NCI-H748 (cell line): ENCODE measurements at regions not wholly inside any gene's neighbourhood (a gene's known extent, or its start where the extent isn't known, plus 50 kb on each side); places are given as distances from the start of the nearest gene placed in this dataset.
"Not testable (repeated sequence)": the region's sequence is repeated elsewhere in the genome, so short reads cannot be mapped to it uniquely, and the experiment has no call there.

ENCODE experiments used
- DNase-seq: peaks from one replicate; lab custom pipeline; 2025; ENCODE audit not compliant: unreplicated experiment; lab: John Stamatoyannopoulos, UW

DNA sequence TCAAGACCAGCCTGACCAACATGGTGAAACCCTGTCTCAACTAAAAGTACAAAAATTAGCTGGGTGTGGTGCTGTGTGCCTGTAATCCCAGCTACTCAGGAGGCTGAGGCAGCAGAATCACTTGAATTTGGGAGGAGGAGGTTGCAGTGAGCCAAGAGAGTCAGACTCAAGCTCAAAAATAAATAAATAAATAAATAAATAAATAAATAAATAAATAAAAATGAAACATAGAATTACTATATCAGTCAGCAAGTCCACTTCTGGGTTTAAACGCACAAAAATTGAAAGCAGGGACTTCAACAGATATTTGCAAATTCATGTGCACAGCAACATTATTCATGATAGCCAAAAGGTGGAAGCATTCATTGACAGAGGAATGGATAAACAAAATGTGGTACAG lies 875.2 kb upstream of the ALG10B start:
- DNase-seq, result not testable (repeated sequence)

DNA sequence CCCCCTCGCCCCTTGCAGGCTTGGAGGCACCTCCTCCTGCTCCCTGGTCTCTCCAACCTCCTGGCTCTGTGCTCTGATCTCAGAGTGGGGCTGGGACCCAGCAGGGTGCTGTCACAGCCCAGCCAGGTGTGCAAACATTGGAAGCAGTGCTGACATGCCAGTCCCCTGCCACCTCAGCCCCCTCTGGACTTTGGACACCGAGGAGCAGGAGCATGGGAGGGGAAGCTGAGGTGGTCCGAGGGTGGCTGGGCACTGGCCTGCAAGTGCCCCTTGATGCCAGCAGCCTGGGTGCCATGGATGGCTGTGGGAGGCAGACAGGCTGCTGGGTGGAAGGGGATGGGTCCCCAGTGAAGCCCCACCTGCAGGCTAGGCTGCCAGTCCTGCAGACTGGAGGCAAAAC lies 860.9 kb upstream of the ALG10B start:
- DNase-seq, result peak; percentile 14

DNA sequence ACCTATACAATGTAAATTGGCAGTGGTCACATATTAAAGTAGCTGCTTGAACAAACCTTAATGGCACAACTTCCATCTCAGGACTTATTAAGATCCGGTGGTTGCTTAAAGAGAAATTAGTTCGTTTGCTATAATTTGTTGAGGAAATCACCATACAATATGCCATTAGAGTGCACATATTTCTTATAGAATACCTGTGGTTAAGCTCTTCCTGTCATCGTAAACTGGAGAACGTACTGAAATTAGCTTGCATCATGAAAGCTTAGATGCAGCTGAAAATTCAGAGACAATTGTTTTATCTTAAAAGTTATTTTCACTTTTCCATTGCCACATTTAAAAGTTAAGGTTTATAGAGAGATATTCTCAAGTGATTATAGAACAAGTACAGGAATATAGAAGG lies 818.6 kb upstream of the ALG10B start:
- DNase-seq, result not testable (repeated sequence)

DNA sequence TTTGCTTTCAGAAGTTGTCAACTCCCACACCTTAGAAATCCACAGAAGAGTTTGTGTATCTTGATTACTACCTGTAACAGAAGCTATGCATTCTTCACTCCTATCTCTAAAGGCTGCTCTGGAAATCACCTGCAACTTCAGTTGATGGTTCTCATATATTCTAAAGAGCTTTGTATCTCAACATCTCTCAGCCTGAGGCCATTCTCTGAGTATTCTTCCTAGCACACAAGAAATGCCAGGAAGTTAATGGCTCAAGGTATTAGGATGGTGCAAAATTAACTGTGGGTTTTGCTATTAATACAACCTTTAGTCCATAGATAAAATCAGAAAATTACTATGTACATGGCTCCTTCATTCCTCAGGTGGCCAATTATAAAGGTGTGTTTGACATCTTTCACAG lies 806.3 kb upstream of the ALG10B start:
- DNase-seq, result not testable (repeated sequence)

GRCh38 chr12:37540581-37540980 lies 776.0 kb upstream of the ALG10B start:
- DNase-seq, result not testable (repeated sequence)

- no peak for DNase-seq
Observed at GRCh38 chr12:37541356-37541755, 775.2 kb upstream of the ALG10B start.

GRCh38 chr12:37543131-37543965 lies 773.2 kb upstream of the ALG10B start:
- DNase-seq, result peak; percentile 96

- DNase-seq, result no peak
Observed at GRCh38 chr12:37543966-37544668, 772.5 kb upstream of the ALG10B start.

- DNase-seq, result not testable (repeated sequence)
Observed at GRCh38 chr12:37544669-37545330, 771.8 kb upstream of the ALG10B start.

DNA sequence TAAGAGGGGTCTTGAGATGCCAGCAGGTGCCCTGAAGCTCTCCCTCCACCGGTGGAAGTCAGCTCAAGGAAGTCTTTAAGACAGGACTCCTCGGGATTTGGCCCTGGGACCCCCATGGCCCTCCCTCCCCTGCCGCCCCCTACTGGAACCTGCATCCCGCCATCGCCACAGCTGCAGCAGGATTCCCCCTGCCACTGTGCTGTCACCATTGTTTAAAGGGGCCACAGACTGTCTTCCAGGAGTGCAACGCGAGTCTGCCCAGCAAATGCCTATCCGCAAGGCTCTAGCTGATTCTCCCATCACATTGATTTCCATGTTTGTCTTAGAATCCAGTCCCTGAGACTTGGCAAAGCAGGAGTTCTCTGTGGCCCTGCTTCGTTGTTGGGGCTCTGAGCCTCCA lies 770.8 kb upstream of the ALG10B start:
- DNase-seq, result no peak

- DNase-seq, result no peak
Observed at GRCh38 chr12:37546206-37546605, 770.4 kb upstream of the ALG10B start.

DNA sequence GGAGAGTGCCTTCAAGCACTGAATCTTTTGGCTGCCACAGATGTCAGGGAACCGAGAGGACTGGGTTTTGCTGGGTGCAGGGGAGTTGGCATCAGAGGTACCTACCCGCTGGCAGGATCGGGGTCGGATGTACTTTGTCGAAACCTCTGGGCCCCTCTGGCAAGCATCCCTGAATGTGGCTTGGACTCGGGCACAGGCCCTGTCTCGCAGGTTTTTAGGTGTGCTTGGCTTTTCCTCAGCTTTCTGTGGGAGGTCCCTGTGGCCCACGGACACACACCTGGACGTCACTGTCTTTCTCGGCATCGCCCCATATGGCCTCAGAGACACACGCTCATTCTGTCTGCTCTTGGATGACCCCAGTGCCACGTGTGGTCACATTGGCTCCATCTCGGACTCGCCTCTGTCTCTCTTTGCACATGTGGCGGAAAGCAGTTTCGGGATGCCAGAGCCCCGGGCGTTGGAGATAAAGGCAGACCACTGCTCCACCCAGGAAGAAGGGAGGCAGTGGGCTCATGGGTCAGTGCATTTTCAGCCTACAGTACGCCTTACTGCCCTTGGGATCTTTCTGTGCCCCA lies 769.6 kb upstream of the ALG10B start:
- DNase-seq, result no peak

- peak; percentile 79 for DNase-seq
Observed at GRCh38 chr12:37547611-37548010, 769.0 kb upstream of the ALG10B start.

- DNase-seq, result peak; percentile 32
Observed at GRCh38 chr12:37548266-37548805, 768.2 kb upstream of the ALG10B start.

- not testable (repeated sequence) for DNase-seq
Observed at GRCh38 chr12:37556957-37557356, 759.6 kb upstream of the ALG10B start.

- DNase-seq, result no peak
Observed at GRCh38 chr12:37565112-37565511, 751.5 kb upstream of the ALG10B start.

- not testable (repeated sequence) for DNase-seq
Observed at GRCh38 chr12:37570547-37570946, 746.0 kb upstream of the ALG10B start.
